ENCODE measurements at regions not wholly inside any gene's neighbourhood (a gene's known extent, or its start where the extent isn't known, plus 50 kb on each side); places are given as distances from the start of the nearest gene placed in this dataset.
A peak's percentile ranks its signal among the peaks of the same experiment; 100 is the strongest.

- H3K4me1 Mint-ChIP-seq, result no peaks in the 10 kb centered on the region
- H3K9me3 Mint-ChIP-seq, result no peaks in the 10 kb centered on the region
- peaks cover 8% of the 10 kb centered on the region for H3K27me3 Mint-ChIP-seq
- H3K4me3 Mint-ChIP-seq, result no peak overlapping the region
- no peaks in the 10 kb centered on the region for H3K36me3 Mint-ChIP-seq
- no peak overlapping the region for H3K27ac Mint-ChIP-seq
These were observed 174.6 kb downstream of the PMP22 start for GRCh38 chr17:15090533-15090932.

GRCh38 chr17:15087946-15088345, 177.2 kb downstream of the PMP22 start:
- Mint-ChIP-seq H3K27ac (no peak overlapping the region), H3K4me1 (no peaks in the 10 kb centered on the region), H3K9me3 (no peaks in the 10 kb centered on the region), H3K4me3 (no peak overlapping the region), H3K36me3 (no peaks in the 10 kb centered on the region), H3K27me3 (peaks cover 10% of the 10 kb centered on the region)

- Mint-ChIP-seq H3K4me3 (no peak overlapping the region), H3K27ac (no peak overlapping the region), H3K27me3 (peaks cover 10% of the 10 kb centered on the region), H3K9me3 (no peaks in the 10 kb centered on the region), H3K36me3 (no peaks in the 10 kb centered on the region), H3K4me1 (no peaks in the 10 kb centered on the region)
These were observed 178.3 kb downstream of the PMP22 start for GRCh38 chr17:15086776-15087295.

GRCh38 chr17:15085890-15086677, 179.0 kb downstream of the PMP22 start:
- Mint-ChIP-seq H3K27me3 (peaks cover 10% of the 10 kb centered on the region), H3K4me3 (no peak overlapping the region), H3K27ac (no peak overlapping the region)

GRCh38 chr17:15083225-15083624, 181.9 kb downstream of the PMP22 start:
- no peak overlapping the region for H3K27ac Mint-ChIP-seq
- peaks cover 8% of the 10 kb centered on the region for H3K27me3 Mint-ChIP-seq
- H3K4me1 Mint-ChIP-seq, result no peaks in the 10 kb centered on the region
- H3K4me3 Mint-ChIP-seq, result no peak overlapping the region
- H3K9me3 Mint-ChIP-seq, result no peaks in the 10 kb centered on the region
- no peaks in the 10 kb centered on the region for H3K36me3 Mint-ChIP-seq

More at GRCh38 chr17:15085890-15086677, 179.0 kb downstream of the PMP22 start:
- no peaks in the 10 kb centered on the region for H3K4me1 Mint-ChIP-seq
- no peaks in the 10 kb centered on the region for H3K9me3 Mint-ChIP-seq
- H3K36me3 Mint-ChIP-seq, result no peaks in the 10 kb centered on the region

GRCh38 chr17:15081008-15081407, 184.1 kb downstream of the PMP22 start:
- no peaks in the 10 kb centered on the region for H3K36me3 Mint-ChIP-seq
- peaks cover 6% of the 10 kb centered on the region for H3K27me3 Mint-ChIP-seq
- H3K4me1 Mint-ChIP-seq, result no peaks in the 10 kb centered on the region
- H3K9me3 Mint-ChIP-seq, result no peaks in the 10 kb centered on the region
- no peak overlapping the region for H3K27ac Mint-ChIP-seq
- H3K4me3 Mint-ChIP-seq, result no peak overlapping the region

- no peaks in the 10 kb centered on the region for H3K4me1 Mint-ChIP-seq
- no peak overlapping the region for H3K27ac Mint-ChIP-seq
- H3K4me3 Mint-ChIP-seq, result no peak overlapping the region
- H3K9me3 Mint-ChIP-seq, result no peaks in the 10 kb centered on the region
- peaks cover 5% of the 10 kb centered on the region for H3K27me3 Mint-ChIP-seq
- no peaks in the 10 kb centered on the region for H3K36me3 Mint-ChIP-seq
These were observed 186.6 kb downstream of the PMP22 start for GRCh38 chr17:15078570-15078969.

- Mint-ChIP-seq H3K4me3 (no peak overlapping the region), H3K36me3 (no peaks in the 10 kb centered on the region), H3K27ac (no peak overlapping the region), H3K4me1 (no peaks in the 10 kb centered on the region), H3K27me3 (peaks cover 5% of the 10 kb centered on the region), H3K9me3 (no peaks in the 10 kb centered on the region)
These were observed 188.0 kb downstream of the PMP22 start for GRCh38 chr17:15076991-15077663.

- Mint-ChIP-seq H3K27ac (no peak overlapping the region), H3K9me3 (peaks cover 5% of the 10 kb centered on the region), H3K4me3 (no peak overlapping the region), H3K4me1 (no peaks in the 10 kb centered on the region), H3K36me3 (no peaks in the 10 kb centered on the region), H3K27me3 (peaks cover 26% of the 10 kb centered on the region)
These were observed 213.2 kb downstream of the PMP22 start for GRCh38 chr17:15051933-15052332.

GRCh38 chr17:15049795-15050160, 215.3 kb downstream of the PMP22 start:
- Mint-ChIP-seq H3K4me3 (no peak overlapping the region), H3K4me1 (no peaks in the 10 kb centered on the region), H3K9me3 (peaks cover under 1% of the 10 kb centered on the region), H3K36me3 (no peaks in the 10 kb centered on the region), H3K27ac (no peak overlapping the region), H3K27me3 (peaks cover 21% of the 10 kb centered on the region)

- H3K9me3 Mint-ChIP-seq, result no peaks in the 10 kb centered on the region
- peaks cover 21% of the 10 kb centered on the region for H3K27me3 Mint-ChIP-seq
- no peaks in the 10 kb centered on the region for H3K4me1 Mint-ChIP-seq
- H3K4me3 Mint-ChIP-seq, result no peak overlapping the region
- H3K36me3 Mint-ChIP-seq, result no peaks in the 10 kb centered on the region
- H3K27ac Mint-ChIP-seq, result peak overlapping the region; percentile 4
These were observed 216.0 kb downstream of the PMP22 start for GRCh38 chr17:15048933-15049794.

- Mint-ChIP-seq H3K9me3 (no peaks in the 10 kb centered on the region), H3K4me1 (no peaks in the 10 kb centered on the region), H3K27me3 (peaks cover 19% of the 10 kb centered on the region), H3K4me3 (no peak overlapping the region), H3K27ac (no peak overlapping the region), H3K36me3 (no peaks in the 10 kb centered on the region)
These were observed 216.7 kb downstream of the PMP22 start for GRCh38 chr17:15048381-15048780.

GRCh38 chr17:15042311-15042710, 222.8 kb downstream of the PMP22 start:
- Mint-ChIP-seq H3K27ac (no peak overlapping the region), H3K27me3 (peaks cover under 1% of the 10 kb centered on the region), H3K9me3 (no peaks in the 10 kb centered on the region), H3K4me1 (no peaks in the 10 kb centered on the region), H3K4me3 (no peak overlapping the region), H3K36me3 (no peaks in the 10 kb centered on the region)

GRCh38 chr17:15039366-15039765, 225.8 kb downstream of the PMP22 start:
- H3K27ac Mint-ChIP-seq, result no peak overlapping the region
- H3K4me1 Mint-ChIP-seq, result no peaks in the 10 kb centered on the region
- H3K4me3 Mint-ChIP-seq, result no peak overlapping the region
- peaks cover 4% of the 10 kb centered on the region for H3K9me3 Mint-ChIP-seq
- no peaks in the 10 kb centered on the region for H3K36me3 Mint-ChIP-seq
- peaks cover 3% of the 10 kb centered on the region for H3K27me3 Mint-ChIP-seq

- Mint-ChIP-seq H3K27ac (no peak overlapping the region), H3K36me3 (no peaks in the 10 kb centered on the region), H3K4me3 (no peak overlapping the region), H3K27me3 (peaks cover 4% of the 10 kb centered on the region), H3K4me1 (no peaks in the 10 kb centered on the region), H3K9me3 (peaks cover 4% of the 10 kb centered on the region)
These were observed 226.5 kb downstream of the PMP22 start for GRCh38 chr17:15038656-15039055.

Data from activated naive CD4-positive, alpha-beta T cell treated with anti-CD3 and anti-CD28 coated beads, Interleukin-2, amount 50 U/mL, for 24 hours (primary cell).